ENCODE measurements at regions not wholly inside any gene's neighbourhood (a gene's known extent, or its start where the extent isn't known, plus 50 kb on each side); places are given as distances from the start of the nearest gene placed in this dataset.

- Mint-ChIP-seq H3K9me3 (peaks cover 6% of the 10 kb centered on the region), H3K36me3 (ENCODE audit: low read depth) (no peaks in the 10 kb centered on the region), H3K4me3 (no peak overlapping the region), H3K27me3 (no peaks in the 10 kb centered on the region), H3K4me1 (ENCODE audit: low read depth) (no peaks in the 10 kb centered on the region), H3K27ac (no peak overlapping the region)
- TF ChIP-seq, protein P1, sequence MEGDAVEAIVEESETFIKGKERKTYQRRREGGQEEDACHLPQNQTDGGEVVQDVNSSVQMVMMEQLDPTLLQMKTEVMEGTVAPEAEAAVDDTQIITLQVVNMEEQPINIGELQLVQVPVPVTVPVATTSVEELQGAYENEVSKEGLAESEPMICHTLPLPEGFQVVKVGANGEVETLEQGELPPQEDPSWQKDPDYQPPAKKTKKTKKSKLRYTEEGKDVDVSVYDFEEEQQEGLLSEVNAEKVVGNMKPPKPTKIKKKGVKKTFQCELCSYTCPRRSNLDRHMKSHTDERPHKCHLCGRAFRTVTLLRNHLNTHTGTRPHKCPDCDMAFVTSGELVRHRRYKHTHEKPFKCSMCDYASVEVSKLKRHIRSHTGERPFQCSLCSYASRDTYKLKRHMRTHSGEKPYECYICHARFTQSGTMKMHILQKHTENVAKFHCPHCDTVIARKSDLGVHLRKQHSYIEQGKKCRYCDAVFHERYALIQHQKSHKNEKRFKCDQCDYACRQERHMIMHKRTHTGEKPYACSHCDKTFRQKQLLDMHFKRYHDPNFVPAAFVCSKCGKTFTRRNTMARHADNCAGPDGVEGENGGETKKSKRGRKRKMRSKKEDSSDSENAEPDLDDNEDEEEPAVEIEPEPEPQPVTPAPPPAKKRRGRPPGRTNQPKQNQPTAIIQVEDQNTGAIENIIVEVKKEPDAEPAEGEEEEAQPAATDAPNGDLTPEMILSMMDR (IDR thresholded peaks at IDR 0.05) = no peak
- peaks cover 0 to 3% of the 10 kb centered on the region in 2 experiments for H3K9me3 ChIP-seq (ENCODE audit: control insufficient read depth in 1 of 2, insufficient read depth in 1 of 2, low read length in 2 of 2)
- ChIA-PET POLR2A (no interaction called here), CTCF (interaction anchor here (0.6 kb wide), 1 partner anchor 111 kb away, joined by 3 read pairs; no protein-coding TSS in a partner anchor)
- no peaks in the 10 kb centered on the region for H3K36me3 ChIP-seq (ENCODE audit: insufficient read depth, low read length)
- H3K27me3 ChIP-seq (ENCODE audit: control insufficient read depth in 1 of 2, insufficient read depth in 2 of 2, low read length in 2 of 2) = no peaks in the 10 kb centered on the region
- no peak overlapping the region for H3K27ac ChIP-seq (ENCODE audit: low read depth in 1 of 2, low read length in 2 of 2)
- ATAC-seq (ENCODE audit: poor library complexity) (no peak), DNase-seq (no peak)
- intact Hi-C loops (cut with DNase I, micrococcal nuclease) = no loop called here
- no peaks in the 10 kb centered on the region for H3K4me1 ChIP-seq (ENCODE audit: insufficient read depth, low read length)
- H3K4me3 ChIP-seq (ENCODE audit: low read length) = no peak overlapping the region
Measured at GRCh38 chr2:34660741-34661140, 1061.6 kb upstream of the FAM98A start.

DNA sequence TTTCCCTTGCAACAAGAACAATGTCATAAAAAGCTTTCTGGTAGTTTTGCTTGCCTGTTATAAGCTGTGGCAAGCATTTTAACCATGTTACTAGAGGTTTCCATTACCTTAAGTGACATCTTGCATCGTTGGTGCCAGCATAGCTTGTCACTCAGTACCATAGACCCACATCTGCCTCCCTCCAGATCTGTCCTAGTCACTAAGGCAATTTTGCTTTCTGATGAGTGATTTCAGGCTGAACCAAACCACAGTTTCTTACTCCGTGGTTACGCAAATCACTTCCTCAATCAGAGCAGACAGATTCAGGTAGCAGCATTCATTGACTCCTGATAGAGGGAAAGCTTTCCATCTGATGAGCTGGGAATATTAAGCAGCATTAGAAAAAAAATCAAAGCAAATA is 1057.5 kb upstream of the FAM98A start:
- POLR2A ChIA-PET = no interaction called here
- no peaks in the 10 kb centered on the region for H3K27me3 Mint-ChIP-seq
- no peak for ATAC-seq (ENCODE audit: poor library complexity)
- peaks cover 0 to 3% of the 10 kb centered on the region in 2 experiments for H3K9me3 ChIP-seq (ENCODE audit: control insufficient read depth in 1 of 2, insufficient read depth in 1 of 2, low read length in 2 of 2)
- H3K36me3 Mint-ChIP-seq (ENCODE audit: low read depth) = no peaks in the 10 kb centered on the region
- no peaks in the 10 kb centered on the region for H3K36me3 ChIP-seq (ENCODE audit: insufficient read depth, low read length)
- DNase-seq = no peak
- peaks cover 2% of the 10 kb centered on the region for H3K9me3 Mint-ChIP-seq
- no peaks in the 10 kb centered on the region for H3K27me3 ChIP-seq (ENCODE audit: control insufficient read depth in 1 of 2, insufficient read depth in 2 of 2, low read length in 2 of 2)
- no peaks in the 10 kb centered on the region for H3K4me1 ChIP-seq (ENCODE audit: insufficient read depth, low read length)
- H3K27ac ChIP-seq (ENCODE audit: low read depth in 1 of 2, low read length in 2 of 2) = no peak overlapping the region
- TF ChIP-seq, protein P1 (IDR thresholded peaks at IDR 0.05) = no peak
- intact Hi-C loops (cut with DNase I, micrococcal nuclease) = no loop called here
- H3K4me3 Mint-ChIP-seq = no peak overlapping the region
- CTCF ChIA-PET = no interaction called here
- no peak overlapping the region for H3K4me3 ChIP-seq (ENCODE audit: low read length)
- H3K27ac Mint-ChIP-seq = no peak overlapping the region
- H3K4me1 Mint-ChIP-seq (ENCODE audit: low read depth) = no peaks in the 10 kb centered on the region

GRCh38 chr2:34652636-34653035 is 1053.5 kb upstream of the FAM98A start:
- H3K9me3 ChIP-seq (ENCODE audit: control insufficient read depth in 1 of 2, insufficient read depth in 1 of 2, low read length in 2 of 2) = no peaks in the 10 kb centered on the region
- peaks cover 10% of the 10 kb centered on the region for H3K9me3 Mint-ChIP-seq
- H3K4me1 Mint-ChIP-seq (ENCODE audit: low read depth) = no peaks in the 10 kb centered on the region
- H3K27me3 Mint-ChIP-seq = no peaks in the 10 kb centered on the region
- POLR2A ChIA-PET = no interaction called here
- DNase-seq (no peak), ATAC-seq (ENCODE audit: poor library complexity) (no peak)
- H3K36me3 Mint-ChIP-seq (ENCODE audit: low read depth) = no peaks in the 10 kb centered on the region
- H3K4me3 ChIP-seq (ENCODE audit: low read length) = no peak overlapping the region
- TF ChIP-seq, protein P1 (IDR thresholded peaks at IDR 0.05) = no peak
- no peaks in the 10 kb centered on the region for H3K36me3 ChIP-seq (ENCODE audit: insufficient read depth, low read length)
- no peak overlapping the region for H3K4me3 Mint-ChIP-seq
- no peak overlapping the region for H3K27ac ChIP-seq (ENCODE audit: low read depth in 1 of 2, low read length in 2 of 2)
- H3K4me1 ChIP-seq (ENCODE audit: insufficient read depth, low read length) = no peaks in the 10 kb centered on the region
- CTCF ChIA-PET = no interaction called here
- H3K27me3 ChIP-seq (ENCODE audit: control insufficient read depth in 1 of 2, insufficient read depth in 2 of 2, low read length in 2 of 2) = no peaks in the 10 kb centered on the region
- H3K27ac Mint-ChIP-seq = no peak overlapping the region
- intact Hi-C loops (cut with DNase I, micrococcal nuclease) = no loop called here

Measured in CD4-positive, alpha-beta T cell (primary cell).